ENCODE measurements at regions not wholly inside any gene's neighbourhood (a gene's known extent, or its start where the extent isn't known, plus 50 kb on each side); places are given as distances from the start of the nearest gene placed in this dataset.

DNA sequence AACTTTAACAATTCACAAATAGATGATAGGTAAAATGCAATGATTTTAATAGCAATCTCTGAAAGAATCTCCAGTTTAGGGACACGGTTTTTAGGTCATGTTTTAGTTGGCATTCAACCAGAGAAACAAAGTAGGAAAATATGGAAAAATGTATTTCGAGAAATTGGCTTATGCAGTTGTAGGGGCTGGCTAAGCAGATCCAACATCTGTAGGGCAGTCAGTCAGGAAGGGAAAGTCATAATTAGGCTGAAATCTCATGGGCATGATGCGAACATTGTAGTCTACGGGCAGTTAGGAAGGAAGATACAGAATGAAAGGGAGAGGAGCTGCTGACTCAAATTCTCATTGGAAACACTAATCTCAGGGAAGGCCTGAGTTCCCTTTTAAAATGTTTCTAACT, 1276.0 kb upstream of the ADGRL4 start:
- TF ChIP-seq REST (IDR thresholded peaks at IDR 0.05), result no peak
- TF ChIP-seq, protein P1, sequence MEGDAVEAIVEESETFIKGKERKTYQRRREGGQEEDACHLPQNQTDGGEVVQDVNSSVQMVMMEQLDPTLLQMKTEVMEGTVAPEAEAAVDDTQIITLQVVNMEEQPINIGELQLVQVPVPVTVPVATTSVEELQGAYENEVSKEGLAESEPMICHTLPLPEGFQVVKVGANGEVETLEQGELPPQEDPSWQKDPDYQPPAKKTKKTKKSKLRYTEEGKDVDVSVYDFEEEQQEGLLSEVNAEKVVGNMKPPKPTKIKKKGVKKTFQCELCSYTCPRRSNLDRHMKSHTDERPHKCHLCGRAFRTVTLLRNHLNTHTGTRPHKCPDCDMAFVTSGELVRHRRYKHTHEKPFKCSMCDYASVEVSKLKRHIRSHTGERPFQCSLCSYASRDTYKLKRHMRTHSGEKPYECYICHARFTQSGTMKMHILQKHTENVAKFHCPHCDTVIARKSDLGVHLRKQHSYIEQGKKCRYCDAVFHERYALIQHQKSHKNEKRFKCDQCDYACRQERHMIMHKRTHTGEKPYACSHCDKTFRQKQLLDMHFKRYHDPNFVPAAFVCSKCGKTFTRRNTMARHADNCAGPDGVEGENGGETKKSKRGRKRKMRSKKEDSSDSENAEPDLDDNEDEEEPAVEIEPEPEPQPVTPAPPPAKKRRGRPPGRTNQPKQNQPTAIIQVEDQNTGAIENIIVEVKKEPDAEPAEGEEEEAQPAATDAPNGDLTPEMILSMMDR (IDR thresholded peaks at IDR 0.05; ENCODE audit: low read depth, low read length, missing input control), result no peak
- no peak for TF ChIP-seq FOXA2 (IDR thresholded peaks at IDR 0.05)
- no peak for TF ChIP-seq JUND (IDR thresholded peaks at IDR 0.05)

Data from liver (tissue), 3 donors.